CD14-positive monocyte (primary cell): ENCODE measurements at regions not wholly inside any gene's neighbourhood (a gene's known extent, or its start where the extent isn't known, plus 50 kb on each side); places are given as distances from the start of the nearest gene placed in this dataset.

Experiments used
- DNase-seq, 3 donors: peaks; one replicate each; pipeline ENCODE4 v3.0.0-alpha.2; 2011 to 2022
- H2AFZ ChIP-seq: 2 replicates; pipeline ENCODE4 v1.6.0; 2012; ENCODE audit warnings: mild to moderate bottlenecking, low read depth, low read length, inconsistent platforms; ENCODE audit not compliant: insufficient read depth, poor library complexity, severe bottlenecking
- H3K27ac ChIP-seq, 2 donors: 1 replicate in 1 of 2; 2 replicates in 1 of 2; pipeline ENCODE4 v1.5.1; 2012 to 2013; ENCODE audit warnings: low read length in 2 of 2, control low read depth in 1 of 2, inconsistent platforms in 1 of 2, low read depth in 1 of 2, mild to moderate bottlenecking in 1 of 2
- H3K27me3 ChIP-seq, 2 donors: one replicate each; pipeline versions ENCODE4 v1.6.0 to v1.6.1; 2011 to 2013; ENCODE audit warnings: low read length in 2 of 2; ENCODE audit not compliant: control insufficient read depth in 2 of 2, insufficient read depth in 2 of 2
- H3K36me3 ChIP-seq, 2 donors: replicated peaks in 1 of 2; 1 replicate in 1 of 2; 2 replicates in 1 of 2; pipeline versions ENCODE4 v1.5.1 to v1.6.1; 2012 to 2013; ENCODE audit warnings: low read length in 2 of 2, control low read depth in 1 of 2, inconsistent platforms in 1 of 2, mild to moderate bottlenecking in 1 of 2; ENCODE audit not compliant: insufficient read depth in 2 of 2, control insufficient read depth in 1 of 2
- H3K4me1 ChIP-seq, 2 donors: 1 replicate in 1 of 2; 2 replicates in 1 of 2; pipeline versions ENCODE4 v1.5.1 to v1.6.1; 2012 to 2013; ENCODE audit warnings: low read length in 2 of 2, control low read depth in 1 of 2, inconsistent platforms in 1 of 2, mild to moderate bottlenecking in 1 of 2, moderate library complexity in 1 of 2; ENCODE audit not compliant: insufficient read depth in 2 of 2, control insufficient read depth in 1 of 2
- H3K4me2 ChIP-seq: replicated peaks from 2 replicates; pipeline ENCODE3; 2012; ENCODE audit warnings: low read length, moderate library complexity, mild to moderate bottlenecking; ENCODE audit not compliant: poor library complexity, severe bottlenecking; ENCODE audit errors: extremely low read depth
- H3K4me3 ChIP-seq, 3 experiments: fragments of 200-600 bp in 1 of 3; sonication (generic) in 1 of 3; replicated peaks in 1 of 3; 1 replicate in 2 of 3; 2 replicates in 1 of 3; pipeline ENCODE4 v1.5.1; 2011 to 2013; ENCODE audit warnings: low read length in 3 of 3, mild to moderate bottlenecking in 3 of 3, control low read depth in 2 of 3, low read depth in 2 of 3, inconsistent platforms in 1 of 3, moderate library complexity in 1 of 3
- H3K79me2 ChIP-seq: 2 replicates; pipeline ENCODE4 v1.6.0; 2012; ENCODE audit warnings: mild to moderate bottlenecking, control low read depth, inconsistent platforms, low read length, moderate library complexity; ENCODE audit not compliant: insufficient read depth
- H3K9ac ChIP-seq: 2 replicates; pipeline ENCODE4 v1.6.0; 2017; ENCODE audit warnings: low read length, mild to moderate bottlenecking; ENCODE audit not compliant: insufficient read depth, poor library complexity, severe bottlenecking
- H3K9me3 ChIP-seq, 2 donors: replicated peaks in 1 of 2; 1 replicate in 1 of 2; 2 replicates in 1 of 2; pipeline versions ENCODE4 v1.5.1 to v1.6.1; 2012 to 2013; ENCODE audit warnings: low read length in 2 of 2, control low read depth in 1 of 2; ENCODE audit not compliant: control insufficient read depth in 1 of 2, insufficient read depth in 1 of 2
- H4K20me1 ChIP-seq: 2 replicates; pipeline ENCODE4 v1.6.0; 2012; ENCODE audit warnings: mild to moderate bottlenecking, low read length, control low read depth, moderate library complexity; ENCODE audit not compliant: insufficient read depth
- H3K27ac Mint-ChIP-seq, 7 donors: one replicate each; pipeline ENCODE4 v1.8.0; 2020; ENCODE audit warnings: mild to moderate bottlenecking in 7 of 7, mixed read lengths in 7 of 7, moderate library complexity in 6 of 7, inconsistent platforms in 2 of 7
- H3K27me3 Mint-ChIP-seq, 3 donors: one replicate each; pipeline ENCODE4 v1.8.0; 2021 to 2022; ENCODE audit warnings: low read depth in 3 of 3, mild to moderate bottlenecking in 3 of 3, mixed read lengths in 3 of 3, moderate library complexity in 3 of 3, inconsistent platforms in 1 of 3
- H3K36me3 Mint-ChIP-seq, 2 donors: one replicate each; pipeline ENCODE4 v1.8.0; 2020; ENCODE audit warnings: mixed read lengths in 2 of 2, inconsistent platforms in 1 of 2, mild to moderate bottlenecking in 1 of 2
- H3K4me1 Mint-ChIP-seq: one replicate; pipeline ENCODE4 v1.8.0; 2020; ENCODE audit warnings: mild to moderate bottlenecking, mixed read lengths
- H3K4me3 Mint-ChIP-seq, 2 donors: one replicate each; pipeline ENCODE4 v1.8.0; 2020; ENCODE audit warnings: mild to moderate bottlenecking in 2 of 2, mixed read lengths in 2 of 2, moderate library complexity in 1 of 2
- H3K9me3 Mint-ChIP-seq, 7 donors: one replicate each; pipeline ENCODE4 v1.8.0; 2020 to 2022; ENCODE audit warnings: mixed read lengths in 7 of 7, mild to moderate bottlenecking in 6 of 7, moderate library complexity in 6 of 7, inconsistent platforms in 2 of 7
- CTCF ChIP-seq: fragments of 200-600 bp; IDR thresholded peaks from one replicate; pipeline ENCODE4 v1.8.0; 2022; ENCODE audit warnings: antibody characterized with exemption, mild to moderate bottlenecking
- WGBS: methylation state at CpG from one replicate; pipeline ENCODE4 v1.1.5; 2013; ENCODE audit warnings: missing lambda C conversion rate; ENCODE audit not compliant: insufficient coverage; 5-methylcytosine and 5-hydroxymethylcytosine counted together
- intact Hi-C, 2 donors: fragments of 100-400 bp; cut with micrococcal nuclease; formaldehyde crosslinking; loops; one replicate each; pipeline versions ENCODE4 v1.15.0 to v1.15.1; 2023

GRCh38 chr3:110957247-110958025 is 114.2 kb upstream of the NECTIN3 start:
- Histone ChIP-seq H3K4me3 (no peak overlapping the region), H3K4me1 (no peaks in the 10 kb centered on the region), H3K9ac (no peak overlapping the region), H3K27ac (no peak overlapping the region), H3K4me2 (no peak overlapping the region), H2AFZ (no peak overlapping the region), H3K36me3 (no peaks in the 10 kb centered on the region), H4K20me1 (no peaks in the 10 kb centered on the region), H3K27me3 (no peaks in the 10 kb centered on the region), H3K79me2 (no peaks in the 10 kb centered on the region), H3K9me3 (no peaks in the 10 kb centered on the region)
- no peak for DNase-seq
- H3K9me3 Mint-ChIP-seq = peaks cover 0 to 9% (median 2%) of the 10 kb centered on the region in 7 donors
- H3K27me3 Mint-ChIP-seq = no peaks in the 10 kb centered on the region
- no peak overlapping the region for H3K4me3 Mint-ChIP-seq
- no peak overlapping the region for H3K27ac Mint-ChIP-seq
- WGBS = no CpG with 5 or more reads among the region's 1 CpG
- intact Hi-C loops = no loop called here
- TF ChIP-seq CTCF = no peak
- no peaks in the 10 kb centered on the region for H3K36me3 Mint-ChIP-seq
- H3K4me1 Mint-ChIP-seq = no peaks in the 10 kb centered on the region

DNA sequence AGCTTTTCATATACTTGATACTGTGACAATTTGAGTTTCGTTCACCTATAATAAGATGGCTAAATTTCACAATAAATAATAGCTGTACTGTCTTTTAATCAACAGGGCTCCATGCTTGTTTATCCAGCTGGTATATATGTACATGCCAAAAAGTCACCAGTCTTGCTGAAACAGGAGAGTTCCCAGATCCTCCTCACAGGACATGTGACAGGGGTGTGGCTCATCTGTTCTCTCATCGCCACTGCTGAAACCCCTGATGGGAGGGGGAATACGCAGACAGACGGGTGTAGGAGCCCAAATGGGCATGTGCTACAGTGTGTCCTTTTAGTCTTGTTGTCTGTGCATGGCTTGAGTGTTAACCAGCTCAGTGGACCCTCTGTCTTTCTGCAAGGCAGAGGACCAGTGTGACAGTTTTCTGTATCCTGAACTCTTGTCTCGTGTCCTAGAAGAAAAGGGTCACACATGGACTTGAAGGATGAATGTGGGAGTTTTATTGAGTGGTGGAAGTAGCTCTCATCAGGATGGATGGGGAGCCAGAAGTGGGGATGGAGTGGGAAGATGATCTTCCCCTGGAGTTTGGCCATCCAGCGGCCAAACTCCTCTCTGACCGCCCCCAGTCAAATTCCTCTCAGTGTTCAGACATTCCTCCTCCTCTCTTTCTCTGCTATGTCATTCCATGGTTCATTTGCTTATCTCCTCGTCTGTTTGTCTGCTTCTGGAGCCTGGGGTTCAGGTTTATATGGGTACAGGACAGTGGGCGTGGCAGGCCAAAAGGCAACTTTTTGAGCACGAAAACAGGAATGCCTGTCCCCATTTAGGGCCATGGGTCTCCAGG is 113.1 kb upstream of the NECTIN3 start:
- no peaks in the 10 kb centered on the region for H3K27me3 ChIP-seq
- no peak overlapping the region for H2AFZ ChIP-seq
- H3K9ac ChIP-seq = no peak overlapping the region
- H3K79me2 ChIP-seq = no peaks in the 10 kb centered on the region
- Mint-ChIP-seq H3K4me3 (no peak overlapping the region), H3K27ac (peak overlapping the region in 2 of 7 donors; percentile 11 to 40), H3K36me3 (no peaks in the 10 kb centered on the region), H3K27me3 (no peaks in the 10 kb centered on the region), H3K4me1 (no peaks in the 10 kb centered on the region), H3K9me3 (peaks cover 0 to 9% (median 2%) of the 10 kb centered on the region in 7 donors)
- H3K4me1 ChIP-seq = no peaks in the 10 kb centered on the region
- no peak overlapping the region for H3K4me3 ChIP-seq
- no peak overlapping the region for H3K27ac ChIP-seq
- no peak for DNase-seq
- TF ChIP-seq CTCF = no peak
- no peak overlapping the region for H3K4me2 ChIP-seq
- 83% methylated on average over 5 of the region's 10 CpGs for WGBS
- H3K36me3 ChIP-seq = no peaks in the 10 kb centered on the region
- H3K9me3 ChIP-seq = no peaks in the 10 kb centered on the region
- intact Hi-C loops = no loop called here
- H4K20me1 ChIP-seq = no peaks in the 10 kb centered on the region
